ENCODE measurements at regions not wholly inside any gene's neighbourhood (a gene's known extent, or its start where the extent isn't known, plus 50 kb on each side); places are given as distances from the start of the nearest gene placed in this dataset.

- H3K4me3 ChIP-seq (replicated peaks in 1 of 3; ENCODE audit: insufficient read depth in 1 of 3, low read depth in 2 of 3, low read length in 3 of 3): no peak overlapping the region
- no peak overlapping the region for H3K4me2 ChIP-seq (ENCODE audit: low read depth, low read length)
- H3K9me3 ChIP-seq (ENCODE audit: low read length): no peaks in the 10 kb centered on the region
- no peaks in the 10 kb centered on the region for H3K36me3 ChIP-seq (replicated peaks in 1 of 2; ENCODE audit: control insufficient read depth in 1 of 2, insufficient read depth in 2 of 2, low read length in 2 of 2)
- no peaks in the 10 kb centered on the region for H3K79me2 ChIP-seq (ENCODE audit: insufficient read depth, low read length)
- no peak for ATAC-seq
- no peaks in the 10 kb centered on the region for H3K4me1 ChIP-seq (ENCODE audit: insufficient read depth, low read length)
- no peak overlapping the region for H2AFZ ChIP-seq (ENCODE audit: low read length)
- no TSS peak for BruUV-seq (replicated peaks)
- TF ChIP-seq ZNF790 (CRISPR knock-in tag; IDR thresholded peaks at IDR 0.05; ENCODE audit: borderline replicate concordance) (no peak), ZFY (CRISPR knock-in tag; IDR thresholded peaks at IDR 0.05) (no peak), ELF4 (CRISPR knock-in tag; IDR thresholded peaks at IDR 0.05; ENCODE audit: borderline replicate concordance) (no peak)
- WGBS (ENCODE audit: low lambda C conversion rate): 30% methylated on average over 3 of the region's 7 CpGs
- no peak overlapping the region for H3K27ac ChIP-seq (ENCODE audit: extremely low read length, insufficient read depth, low read length)
- no peak for DNase-seq (ENCODE audit: low spot score)
- in situ Hi-C loops (cut with HindIII; ENCODE audit: extremely low pct_ligation_motif_present, low pct_unique_long_range_greater_than_20kb) (no loop called here), intact Hi-C loops (cut with micrococcal nuclease; ENCODE audit: unreplicated experiment) (no loop called here)
- POLR2A ChIA-PET: no interaction called here
- no peak for FAIRE-seq
- H4K20me1 ChIP-seq (ENCODE audit: insufficient read depth, low read length): no peaks in the 10 kb centered on the region
- peaks cover 3 to 60% of the 10 kb centered on the region in 2 experiments; a peak in 4 of 5 replicates for H3K27me3 ChIP-seq (ENCODE audit: control insufficient read depth in 1 of 2, insufficient read depth in 2 of 2, low read length in 2 of 2)
- no peak overlapping the region for H3K9ac ChIP-seq (ENCODE audit: insufficient read depth, low read depth, low read length)
- CTCF ChIA-PET (ENCODE audit: low intra/inter-chr PET ratio, low total read pairs): no interaction called here
Measured at GRCh38 chr10:132120200-132120599, 54.5 kb downstream of the JAKMIP3 start.

- in situ Hi-C loops (cut with HindIII; ENCODE audit: extremely low pct_ligation_motif_present, low pct_unique_long_range_greater_than_20kb) (no loop called here), intact Hi-C loops (cut with micrococcal nuclease; ENCODE audit: unreplicated experiment) (no loop called here)
- WGBS (ENCODE audit: low lambda C conversion rate): 49% methylated on average over 11 of the region's 25 CpGs
- FAIRE-seq (no peak), ATAC-seq (no peak), DNase-seq (ENCODE audit: low spot score) (no peak)
- H3K27me3 ChIP-seq (ENCODE audit: control insufficient read depth in 1 of 2, insufficient read depth in 2 of 2, low read length in 2 of 2): peaks cover 3 to 61% of the 10 kb centered on the region in 2 experiments; a peak in 4 of 5 replicates
- H3K9me3 ChIP-seq (ENCODE audit: low read length): no peaks in the 10 kb centered on the region
- no peaks in the 10 kb centered on the region for H3K79me2 ChIP-seq (ENCODE audit: insufficient read depth, low read length)
- POLR2A ChIA-PET: no interaction called here
- no peak overlapping the region for H3K4me3 ChIP-seq (replicated peaks in 1 of 3; ENCODE audit: insufficient read depth in 1 of 3, low read depth in 2 of 3, low read length in 3 of 3)
- CTCF ChIA-PET (ENCODE audit: low intra/inter-chr PET ratio, low total read pairs): no interaction called here
- H4K20me1 ChIP-seq (ENCODE audit: insufficient read depth, low read length): no peaks in the 10 kb centered on the region
- H3K4me1 ChIP-seq (ENCODE audit: insufficient read depth, low read length): no peaks in the 10 kb centered on the region
- BruUV-seq (replicated peaks): no TSS peak
- TF ChIP-seq ZNF547 (CRISPR knock-in tag; IDR thresholded peaks at IDR 0.05) (no peak), ZNF558 (CRISPR knock-in tag; IDR thresholded peaks at IDR 0.05; ENCODE audit: borderline replicate concordance) (no peak), PHF20 (CRISPR knock-in tag; IDR thresholded peaks at IDR 0.05) (no peak), ZNF441 (CRISPR knock-in tag; IDR thresholded peaks at IDR 0.05; ENCODE audit: borderline replicate concordance) (no peak), ERF (CRISPR knock-in tag; IDR thresholded peaks at IDR 0.05) (no peak), ARNT (IDR thresholded peaks at IDR 0.05) (no peak), ZNF256 (CRISPR knock-in tag; conservative IDR thresholded peaks at IDR 0.05) (no peak), SMYD3 (CRISPR knock-in tag; IDR thresholded peaks at IDR 0.05) (no peak), SALL1 (CRISPR knock-in tag; IDR thresholded peaks at IDR 0.05) (no peak), KAT2B (IDR thresholded peaks at IDR 0.05; ENCODE audit: borderline replicate concordance, low read depth, low read length) (no peak)
- H3K9ac ChIP-seq (ENCODE audit: insufficient read depth, low read depth, low read length): no peak overlapping the region
- no peak overlapping the region for H3K4me2 ChIP-seq (ENCODE audit: low read depth, low read length)
- H3K27ac ChIP-seq (ENCODE audit: extremely low read length, insufficient read depth, low read length): no peak overlapping the region
- no peak overlapping the region for H2AFZ ChIP-seq (ENCODE audit: low read length)
- H3K36me3 ChIP-seq (replicated peaks in 1 of 2; ENCODE audit: control insufficient read depth in 1 of 2, insufficient read depth in 2 of 2, low read length in 2 of 2): no peaks in the 10 kb centered on the region
Measured at GRCh38 chr10:132120734-132121510, 55.2 kb downstream of the JAKMIP3 start.

All from HepG2 (cell line).